OCI-LY3 (cell line): ENCODE measurements at regions not wholly inside any gene's neighbourhood (a gene's known extent, or its start where the extent isn't known, plus 50 kb on each side); places are given as distances from the start of the nearest gene placed in this dataset.
"Not testable (repeated sequence)": the region's sequence is repeated elsewhere in the genome, so short reads cannot be mapped to it uniquely, and the experiment has no call there.

ENCODE experiments used
- H2AFZ ChIP-seq: fragments of 200-600, 300-600 bp; shearing (Covaris generic); 2 replicates; pipeline ENCODE4 v1.6.0; 2014; ENCODE audit warnings: antibody characterized with exemption, low read depth, low read length
- H3K27ac ChIP-seq: fragments of 200-600, 300-600 bp; sonication (generic); 2 replicates; pipeline ENCODE4 v1.5.1; 2014; ENCODE audit warnings: mild to moderate bottlenecking, low read length, moderate library complexity, mixed read lengths
- H3K27me3 ChIP-seq: fragments of 200-600, 300-600 bp; sonication (generic); 2 replicates; pipeline ENCODE4 v1.6.1; 2014; ENCODE audit warnings: low read depth, low read length, mixed read lengths
- H3K36me3 ChIP-seq: fragments of 200-600, 300-600 bp; sonication (generic); replicated peaks from 2 replicates; pipeline ENCODE3; 2014; ENCODE audit warnings: low read depth, low read length, mixed read lengths
- H3K4me1 ChIP-seq: fragments of 300-600, 200-600 bp; sonication (generic); 2 replicates; pipeline ENCODE4 v1.6.1; 2014; ENCODE audit warnings: low read length, mixed read lengths
- H3K4me2 ChIP-seq: fragments of 200-600, 300-600 bp; sonication (generic); 2 replicates; pipeline ENCODE4 v1.6.1; 2014; ENCODE audit warnings: low read length, mixed read lengths
- H3K4me3 ChIP-seq: fragments of 300-600, 200-600 bp; sonication (generic); 2 replicates; pipeline ENCODE4 v1.5.1; 2014; ENCODE audit warnings: antibody characterized with exemption, mild to moderate bottlenecking, low read length, moderate library complexity
- H3K79me2 ChIP-seq: fragments of 300-600, 200-600 bp; shearing (Covaris generic); 2 replicates; pipeline ENCODE4 v1.6.1; 2014; ENCODE audit warnings: mild to moderate bottlenecking, low read length, mixed read lengths
- H3K9ac ChIP-seq: fragments of 300-600, 200-600 bp; shearing (Covaris generic); 2 replicates; pipeline ENCODE4 v1.6.0; 2014; ENCODE audit warnings: mild to moderate bottlenecking, low read length, moderate library complexity
- H3K9me3 ChIP-seq: fragments of 200-600, 300-600 bp; shearing (Covaris generic); 2 replicates; pipeline ENCODE4 v1.6.1; 2014; ENCODE audit warnings: low read length, mixed read lengths; ENCODE audit not compliant: insufficient read depth
- H4K20me1 ChIP-seq: fragments of 200-600, 300-600 bp; sonication (generic); 2 replicates; pipeline ENCODE4 v1.6.1; 2016; ENCODE audit warnings: low read length, mixed read lengths; ENCODE audit not compliant: insufficient read depth
- CTCF ChIP-seq: fragments of 200-600, 300-600 bp; sonication (generic); IDR thresholded peaks from 2 replicates; pipeline ENCODE4 v1.5.1; 2014; ENCODE audit warnings: antibody characterized with exemption, low read length, low read depth
- EZH2phosphoT487 ChIP-seq: fragments of 200-600 bp; shearing (Covaris generic); IDR thresholded peaks from 2 replicates; pipeline ENCODE4 v1.6.1; 2018; ENCODE audit warnings: antibody characterized with exemption, mixed run types, low read depth

GRCh38 chr10:47164800-47165128 lies 135.2 kb upstream of the GDF10 start:
- peaks cover 11% of the 10 kb centered on the region for H3K4me1 ChIP-seq
- H3K9ac ChIP-seq = no peak overlapping the region
- no peak overlapping the region for H3K27ac ChIP-seq
- H3K36me3 ChIP-seq = no peaks in the 10 kb centered on the region
- no peaks in the 10 kb centered on the region for H3K9me3 ChIP-seq
- no peaks in the 10 kb centered on the region for H3K79me2 ChIP-seq
- no peak overlapping the region for H2AFZ ChIP-seq
- H3K4me2 ChIP-seq = no peak overlapping the region
- no peak overlapping the region for H3K4me3 ChIP-seq
- TF ChIP-seq CTCF (no peak), EZH2phosphoT487 (no peak)
- no peaks in the 10 kb centered on the region for H3K27me3 ChIP-seq
- no peaks in the 10 kb centered on the region for H4K20me1 ChIP-seq

- TF ChIP-seq EZH2phosphoT487 (no peak), CTCF (no peak)
- Histone ChIP-seq H3K36me3 (no peaks in the 10 kb centered on the region), H2AFZ (no peak overlapping the region), H3K27ac (no peak overlapping the region), H3K4me3 (no peak overlapping the region), H3K4me1 (peaks cover 11% of the 10 kb centered on the region), H4K20me1 (no peaks in the 10 kb centered on the region), H3K27me3 (no peaks in the 10 kb centered on the region), H3K4me2 (no peak overlapping the region), H3K9ac (no peak overlapping the region), H3K9me3 (no peaks in the 10 kb centered on the region), H3K79me2 (no peaks in the 10 kb centered on the region)
These were observed 134.8 kb upstream of the GDF10 start for GRCh38 chr10:47165168-47165710.

GRCh38 chr10:47165711-47166404 lies 134.1 kb upstream of the GDF10 start:
- H2AFZ ChIP-seq = no peak overlapping the region
- H4K20me1 ChIP-seq = no peaks in the 10 kb centered on the region
- H3K9ac ChIP-seq = no peak overlapping the region
- H3K36me3 ChIP-seq = no peaks in the 10 kb centered on the region
- no peaks in the 10 kb centered on the region for H3K79me2 ChIP-seq
- no peak overlapping the region for H3K4me3 ChIP-seq
- peaks cover 8% of the 10 kb centered on the region for H3K4me1 ChIP-seq
- TF ChIP-seq EZH2phosphoT487 (no peak), CTCF (no peak)
- H3K4me2 ChIP-seq = no peak overlapping the region
- no peak overlapping the region for H3K27ac ChIP-seq
- H3K9me3 ChIP-seq = no peaks in the 10 kb centered on the region
- no peaks in the 10 kb centered on the region for H3K27me3 ChIP-seq

GRCh38 chr10:47166405-47166777 lies 133.6 kb upstream of the GDF10 start:
- Histone ChIP-seq H3K4me3 (no peak overlapping the region), H3K4me1 (peaks cover 3% of the 10 kb centered on the region), H2AFZ (no peak overlapping the region), H3K27ac (no peak overlapping the region), H3K36me3 (no peaks in the 10 kb centered on the region), H3K9me3 (no peaks in the 10 kb centered on the region), H4K20me1 (no peaks in the 10 kb centered on the region), H3K27me3 (no peaks in the 10 kb centered on the region), H3K79me2 (no peaks in the 10 kb centered on the region), H3K9ac (no peak overlapping the region), H3K4me2 (no peak overlapping the region)
- TF ChIP-seq EZH2phosphoT487 = no peak
- TF ChIP-seq CTCF = no peak

GRCh38 chr10:47166808-47167581 lies 133.0 kb upstream of the GDF10 start:
- H3K4me3 ChIP-seq, H3K27me3 ChIP-seq, H3K4me2 ChIP-seq, H4K20me1 ChIP-seq, H3K9ac ChIP-seq, H3K79me2 ChIP-seq, H3K27ac ChIP-seq, H3K4me1 ChIP-seq, H2AFZ ChIP-seq, H3K9me3 ChIP-seq, H3K36me3 ChIP-seq: not testable (repeated sequence)
